Subcutaneous abdominal adipose tissue (tissue), 5 donors: ENCODE measurements at regions not wholly inside any gene's neighbourhood (a gene's known extent, or its start where the extent isn't known, plus 50 kb on each side); places are given as distances from the start of the nearest gene placed in this dataset.

Experiments used
- H3K27ac ChIP-seq: one replicate; pipeline ENCODE4 v1.7.0; 2013; ENCODE audit warnings: low read depth, mild to moderate bottlenecking, inconsistent platforms, low read length, moderate library complexity
- H3K27me3 ChIP-seq, 5 donors: one replicate each; pipeline ENCODE4 v1.7.0; 2013; ENCODE audit warnings: low read length in 5 of 5, inconsistent platforms in 1 of 5; ENCODE audit not compliant: control insufficient read depth in 5 of 5, insufficient read depth in 4 of 5
- H3K36me3 ChIP-seq, 5 donors: one replicate each; pipeline ENCODE4 v1.7.0; 2013; ENCODE audit warnings: low read length in 5 of 5; ENCODE audit not compliant: control insufficient read depth in 5 of 5, insufficient read depth in 5 of 5
- H3K4me1 ChIP-seq, 5 donors: one replicate each; pipeline ENCODE4 v1.7.0; 2013; ENCODE audit warnings: low read length in 5 of 5, mild to moderate bottlenecking in 3 of 5, moderate library complexity in 1 of 5; ENCODE audit not compliant: control insufficient read depth in 5 of 5, insufficient read depth in 5 of 5
- H3K4me3 ChIP-seq, 5 donors: one replicate each; pipeline ENCODE4 v1.7.0; 2013; ENCODE audit warnings: low read length in 5 of 5, low read depth in 1 of 5
- H3K9ac ChIP-seq, 5 donors: one replicate each; pipeline ENCODE4 v1.7.0; 2013; ENCODE audit warnings: low read length in 5 of 5, mild to moderate bottlenecking in 4 of 5, moderate library complexity in 3 of 5
- H3K9me3 ChIP-seq, 5 donors: one replicate each; pipeline ENCODE4 v1.7.0; 2013; ENCODE audit warnings: low read length in 5 of 5; ENCODE audit not compliant: control insufficient read depth in 5 of 5
- donor health status: healthy.
- donor health status: healthy.
- donor health status: healthy.
- donor health status: healthy.
- donor health status: healthy.

DNA sequence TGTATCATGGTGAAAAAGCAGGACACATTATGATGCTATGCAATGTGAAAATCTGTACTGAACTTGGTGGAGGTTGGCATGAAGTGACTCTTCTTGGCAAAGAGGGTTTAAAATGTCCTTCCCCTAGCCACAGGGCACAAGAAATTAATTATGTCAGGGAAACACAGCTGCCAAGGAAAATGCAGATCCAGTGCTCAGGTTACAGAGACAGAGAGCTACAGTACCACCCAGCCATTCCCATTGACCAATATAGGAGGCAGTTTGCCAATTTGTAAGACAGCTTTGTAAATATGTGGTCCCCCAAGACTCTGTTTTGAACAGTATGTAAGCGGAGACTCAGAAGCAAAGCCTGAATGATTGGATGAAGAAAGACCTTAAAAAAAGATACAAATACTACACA, 69.4 kb upstream of the KLF12 start:
- Histone ChIP-seq H3K4me1 (no peaks in the 10 kb centered on the region), H3K27ac (no peak overlapping the region), H3K36me3 (no peaks in the 10 kb centered on the region), H3K4me3 (no peak overlapping the region), H3K9ac (no peak overlapping the region), H3K27me3 (no peaks in the 10 kb centered on the region), H3K9me3 (no peaks in the 10 kb centered on the region)

DNA sequence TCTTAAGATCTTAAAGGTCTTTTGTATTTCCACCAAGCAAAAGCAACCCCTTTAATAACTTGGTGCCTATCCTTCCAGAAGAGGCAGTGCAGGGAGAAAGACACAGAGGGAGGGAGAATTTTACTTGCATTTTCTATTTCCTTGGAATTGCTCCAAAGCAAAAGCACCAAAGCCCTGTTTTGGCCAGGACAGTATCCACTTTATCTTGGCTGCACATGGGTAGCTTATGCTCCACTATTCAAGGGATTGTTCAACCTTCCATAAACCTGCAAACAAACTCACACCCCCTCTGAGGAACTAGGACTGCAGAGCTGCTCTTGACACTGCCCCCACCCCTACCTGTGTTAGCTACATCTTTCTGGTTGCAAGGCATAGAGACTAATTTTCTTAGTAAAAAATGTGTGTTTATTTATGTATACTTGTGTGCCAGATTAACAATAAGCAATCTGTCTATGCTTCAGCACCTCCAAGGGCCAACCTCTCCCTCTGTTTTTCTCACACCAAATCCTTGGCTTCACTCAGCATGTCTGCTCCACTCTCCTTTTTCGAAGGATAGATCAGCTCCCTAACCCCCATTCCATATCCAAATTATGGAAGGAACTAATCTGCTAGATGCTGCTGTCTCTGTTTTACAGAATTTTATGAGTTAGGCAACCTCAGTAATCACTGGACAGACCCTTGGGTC, 68.1 kb upstream of the KLF12 start:
- H3K9ac ChIP-seq, result no peak overlapping the region

DNA sequence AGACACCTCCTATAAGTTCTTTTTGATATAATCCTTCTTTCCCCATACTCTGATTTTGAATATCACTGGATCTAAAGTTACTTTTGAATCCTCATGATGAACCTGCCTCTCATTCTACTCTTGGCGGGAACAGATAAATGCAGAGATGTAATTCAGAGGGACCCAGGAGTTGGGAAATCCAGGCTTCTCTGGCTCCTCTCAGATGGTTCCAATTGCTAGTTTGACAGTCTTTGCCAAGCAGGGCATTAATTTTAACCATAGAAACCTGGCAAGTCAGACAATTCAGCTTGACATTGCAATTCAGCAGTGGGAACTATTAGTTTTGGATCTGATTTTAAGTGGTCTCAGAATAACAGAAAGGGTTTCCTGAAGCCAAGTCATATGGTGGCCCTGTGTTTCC, 67.3 kb upstream of the KLF12 start:
- Histone ChIP-seq H3K9me3 (no peaks in the 10 kb centered on the region), H3K36me3 (no peaks in the 10 kb centered on the region), H3K27ac (no peak overlapping the region), H3K4me3 (no peak overlapping the region), H3K4me1 (no peaks in the 10 kb centered on the region), H3K27me3 (no peaks in the 10 kb centered on the region), H3K9ac (no peak overlapping the region)

More for the DNA sequence above, 68.1 kb upstream of the KLF12 start:
- no peak overlapping the region for H3K27ac ChIP-seq
- no peaks in the 10 kb centered on the region for H3K36me3 ChIP-seq
- H3K4me3 ChIP-seq, result no peak overlapping the region
- H3K9me3 ChIP-seq, result no peaks in the 10 kb centered on the region
- H3K4me1 ChIP-seq, result no peaks in the 10 kb centered on the region
- H3K27me3 ChIP-seq, result no peaks in the 10 kb centered on the region

DNA sequence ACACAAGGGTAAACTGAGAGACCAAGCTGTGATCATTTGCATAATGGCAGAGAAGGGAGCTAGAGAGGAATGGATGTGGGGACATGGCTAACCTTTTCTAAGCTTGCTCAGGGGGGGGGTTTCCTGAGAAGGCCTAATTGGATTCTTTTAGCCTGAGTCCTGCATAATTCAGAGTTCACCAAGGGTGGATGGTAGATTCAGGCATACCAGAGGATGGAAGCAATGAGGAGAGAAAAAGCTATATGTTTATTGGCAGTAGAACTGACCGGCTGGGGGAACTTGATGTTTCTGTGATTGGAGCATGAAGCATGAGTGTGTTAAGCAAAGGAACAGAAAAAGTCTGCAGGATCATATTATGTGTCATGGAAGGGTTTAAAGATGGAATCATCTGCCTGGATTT, 65.9 kb upstream of the KLF12 start:
- Histone ChIP-seq H3K27ac (no peak overlapping the region), H3K4me3 (no peak overlapping the region), H3K36me3 (no peaks in the 10 kb centered on the region), H3K9me3 (no peaks in the 10 kb centered on the region), H3K27me3 (no peaks in the 10 kb centered on the region), H3K4me1 (no peaks in the 10 kb centered on the region), H3K9ac (no peak overlapping the region)

DNA sequence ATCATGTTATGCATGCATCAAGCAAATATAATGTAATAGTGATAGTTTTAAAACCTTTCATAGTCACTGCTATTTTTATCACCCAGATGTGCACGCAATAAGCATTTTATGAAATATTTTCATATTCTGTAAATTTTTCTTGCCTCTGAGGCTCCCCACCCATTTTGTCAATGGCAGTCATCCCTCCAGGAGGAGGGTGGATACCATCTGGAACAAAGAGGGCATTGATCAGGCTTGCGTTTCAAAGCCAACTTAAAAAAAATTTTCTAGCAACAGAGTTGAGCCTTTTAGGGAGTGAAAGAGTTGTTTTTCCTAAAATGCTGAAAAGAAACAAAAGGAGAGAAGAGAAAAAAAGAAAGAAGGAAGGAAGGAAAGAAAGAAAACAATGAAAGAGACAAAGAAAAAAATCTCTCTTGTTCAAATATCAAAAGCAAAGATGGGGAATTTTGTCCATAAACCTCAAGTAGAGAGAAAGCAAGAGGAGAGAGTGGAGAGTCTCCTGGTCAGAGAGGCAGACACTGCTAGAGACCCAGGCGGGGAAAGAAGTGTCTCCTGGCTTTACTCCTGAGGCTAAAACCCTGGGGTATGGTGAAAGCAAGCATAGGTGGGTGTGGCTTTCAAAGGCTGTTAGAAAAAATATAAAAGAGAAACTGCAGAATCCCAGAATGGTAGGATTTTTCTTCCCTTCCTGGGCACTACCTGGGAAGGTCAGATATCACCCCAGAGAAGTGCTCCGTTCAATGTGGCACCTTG, 63.6 kb upstream of the KLF12 start:
- Histone ChIP-seq H3K9me3 (no peaks in the 10 kb centered on the region), H3K27me3 (no peaks in the 10 kb centered on the region), H3K27ac (no peak overlapping the region), H3K36me3 (no peaks in the 10 kb centered on the region), H3K4me3 (no peak overlapping the region), H3K4me1 (no peaks in the 10 kb centered on the region), H3K9ac (no peak overlapping the region)

- no peaks in the 10 kb centered on the region for H3K36me3 ChIP-seq
- no peaks in the 10 kb centered on the region for H3K9me3 ChIP-seq
- no peak overlapping the region for H3K27ac ChIP-seq
- no peak overlapping the region for H3K9ac ChIP-seq
- no peaks in the 10 kb centered on the region for H3K27me3 ChIP-seq
- no peak overlapping the region for H3K4me3 ChIP-seq
- H3K4me1 ChIP-seq, result no peaks in the 10 kb centered on the region
Measured at GRCh38 chr13:74194846-74195245, 60.6 kb upstream of the KLF12 start.

DNA sequence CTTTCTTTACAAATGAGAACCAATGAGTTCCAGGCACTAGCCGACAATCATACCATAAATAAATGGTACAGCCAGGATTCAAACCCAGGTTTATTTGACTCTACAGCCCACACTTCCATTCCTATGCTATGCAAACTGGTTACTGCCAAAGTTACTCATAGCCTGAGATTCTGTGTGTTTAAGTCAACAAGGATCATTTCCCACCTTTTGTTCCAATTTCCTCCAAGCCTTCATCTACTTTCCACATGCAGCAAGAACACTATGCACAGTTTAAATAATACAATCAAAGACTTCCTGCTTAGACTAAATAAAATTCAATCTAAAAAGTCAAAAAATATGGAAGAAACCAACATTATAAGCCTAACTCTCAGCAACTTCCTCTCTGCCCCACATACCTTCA, 59.2 kb upstream of the KLF12 start:
- Histone ChIP-seq H3K36me3 (no peaks in the 10 kb centered on the region), H3K27ac (no peak overlapping the region), H3K4me1 (no peaks in the 10 kb centered on the region), H3K27me3 (no peaks in the 10 kb centered on the region), H3K4me3 (no peak overlapping the region), H3K9ac (no peak overlapping the region), H3K9me3 (no peaks in the 10 kb centered on the region)

DNA sequence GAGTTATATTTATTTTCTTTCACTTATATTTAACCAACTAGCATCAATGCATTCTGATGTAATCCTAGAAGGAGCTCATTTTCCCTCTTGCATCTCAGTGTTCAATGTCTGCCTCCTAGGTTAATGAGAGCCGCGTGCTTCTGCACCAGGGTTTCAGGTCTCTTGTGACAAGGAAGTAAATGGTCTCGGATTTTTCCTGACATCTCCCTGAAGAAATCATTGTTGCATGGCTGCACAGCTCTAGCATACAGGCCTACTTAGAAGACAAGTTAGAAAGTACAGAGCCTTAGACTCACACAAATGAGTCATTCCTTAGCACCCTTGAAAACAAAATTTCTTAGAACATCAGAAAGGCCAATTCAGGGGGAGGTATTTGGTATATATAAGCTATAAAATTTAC, 57.2 kb upstream of the KLF12 start:
- H3K4me3 ChIP-seq, result no peak overlapping the region
- H3K27me3 ChIP-seq, result no peaks in the 10 kb centered on the region
- no peaks in the 10 kb centered on the region for H3K9me3 ChIP-seq
- H3K27ac ChIP-seq, result no peak overlapping the region
- peaks cover 0 to 4% (median 0%) of the 10 kb centered on the region in 5 donors for H3K4me1 ChIP-seq
- no peak overlapping the region for H3K9ac ChIP-seq
- no peaks in the 10 kb centered on the region for H3K36me3 ChIP-seq

- no peak overlapping the region for H3K27ac ChIP-seq
- H3K27me3 ChIP-seq, result no peaks in the 10 kb centered on the region
- H3K9me3 ChIP-seq, result no peaks in the 10 kb centered on the region
- no peak overlapping the region for H3K4me3 ChIP-seq
- H3K9ac ChIP-seq, result no peak overlapping the region
- peaks cover 0 to 4% (median 0%) of the 10 kb centered on the region in 5 donors for H3K4me1 ChIP-seq
- no peaks in the 10 kb centered on the region for H3K36me3 ChIP-seq
Measured at GRCh38 chr13:74190999-74191398, 56.8 kb upstream of the KLF12 start.

DNA sequence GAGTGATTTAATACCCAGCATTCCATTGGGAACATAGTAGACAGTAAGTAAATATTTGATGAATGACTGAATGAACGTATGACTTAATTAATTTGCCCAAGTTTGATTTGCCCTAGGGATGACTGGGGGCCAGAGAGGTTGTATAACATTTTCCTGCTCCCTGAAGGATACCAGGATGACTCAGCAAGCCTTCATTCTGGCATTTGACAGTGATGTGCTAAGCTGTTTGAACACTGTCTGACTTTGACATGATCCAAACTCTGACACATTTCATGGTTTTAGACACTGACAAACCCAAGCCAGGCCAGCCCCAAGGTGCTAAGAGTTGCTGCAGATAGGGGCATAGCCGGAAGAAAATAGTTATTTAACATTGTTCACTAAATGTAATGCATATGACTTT, 53.4 kb upstream of the KLF12 start:
- Histone ChIP-seq H3K4me3 (no peak overlapping the region), H3K36me3 (no peaks in the 10 kb centered on the region), H3K27ac (no peak overlapping the region), H3K9me3 (no peaks in the 10 kb centered on the region), H3K9ac (no peak overlapping the region), H3K27me3 (no peaks in the 10 kb centered on the region), H3K4me1 (peaks cover 0 to 4% (median 0%) of the 10 kb centered on the region in 5 donors)
